ENCODE measurements at regions not wholly inside any gene's neighbourhood (a gene's known extent, or its start where the extent isn't known, plus 50 kb on each side); places are given as distances from the start of the nearest gene placed in this dataset.

DNA sequence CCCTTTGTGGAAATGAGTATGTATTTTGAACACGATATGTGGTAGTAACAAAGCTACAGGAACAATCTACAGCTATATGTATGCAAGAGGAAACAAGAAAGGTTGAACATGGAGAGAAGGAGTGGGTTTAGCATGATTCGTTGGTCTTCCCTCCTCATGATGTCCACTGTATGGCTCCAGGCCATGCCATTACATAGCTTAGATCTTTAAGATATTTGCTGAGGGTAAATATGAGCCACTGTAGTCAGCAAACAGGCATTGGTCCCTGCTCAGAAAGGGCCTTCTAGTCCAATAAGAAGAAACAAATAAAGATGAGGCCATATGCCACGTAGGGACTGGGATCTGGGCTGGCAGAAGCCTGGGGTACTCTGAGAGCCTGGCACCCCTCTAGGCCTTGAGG is 543.2 kb upstream of the SGCD start:
- DNase-seq (no peak), FAIRE-seq (no peak)
- no peaks in the 10 kb centered on the region for H3K4me1 ChIP-seq (ENCODE audit: control insufficient read depth in 2 of 3, insufficient read depth in 2 of 3, low read depth in 1 of 3, low read length in 3 of 3)
- H3K27ac ChIP-seq (ENCODE audit: low read depth in 2 of 2, low read length in 2 of 2): no peak overlapping the region
- TF ChIP-seq, protein P1, sequence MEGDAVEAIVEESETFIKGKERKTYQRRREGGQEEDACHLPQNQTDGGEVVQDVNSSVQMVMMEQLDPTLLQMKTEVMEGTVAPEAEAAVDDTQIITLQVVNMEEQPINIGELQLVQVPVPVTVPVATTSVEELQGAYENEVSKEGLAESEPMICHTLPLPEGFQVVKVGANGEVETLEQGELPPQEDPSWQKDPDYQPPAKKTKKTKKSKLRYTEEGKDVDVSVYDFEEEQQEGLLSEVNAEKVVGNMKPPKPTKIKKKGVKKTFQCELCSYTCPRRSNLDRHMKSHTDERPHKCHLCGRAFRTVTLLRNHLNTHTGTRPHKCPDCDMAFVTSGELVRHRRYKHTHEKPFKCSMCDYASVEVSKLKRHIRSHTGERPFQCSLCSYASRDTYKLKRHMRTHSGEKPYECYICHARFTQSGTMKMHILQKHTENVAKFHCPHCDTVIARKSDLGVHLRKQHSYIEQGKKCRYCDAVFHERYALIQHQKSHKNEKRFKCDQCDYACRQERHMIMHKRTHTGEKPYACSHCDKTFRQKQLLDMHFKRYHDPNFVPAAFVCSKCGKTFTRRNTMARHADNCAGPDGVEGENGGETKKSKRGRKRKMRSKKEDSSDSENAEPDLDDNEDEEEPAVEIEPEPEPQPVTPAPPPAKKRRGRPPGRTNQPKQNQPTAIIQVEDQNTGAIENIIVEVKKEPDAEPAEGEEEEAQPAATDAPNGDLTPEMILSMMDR (IDR thresholded peaks at IDR 0.05; ENCODE audit: borderline replicate concordance, extremely low read depth, insufficient read depth): no peak
- no peak overlapping the region for H3K4me3 ChIP-seq (ENCODE audit: low read length in 3 of 3)
- H3K27me3 ChIP-seq (ENCODE audit: control insufficient read depth, insufficient read depth, low read length): no peaks in the 10 kb centered on the region
- H3K36me3 ChIP-seq (ENCODE audit: control insufficient read depth in 2 of 3, insufficient read depth in 3 of 3, low read length in 3 of 3): no peaks in the 10 kb centered on the region
- intact Hi-C loops (cut with DNase I): no loop called here
- peaks cover 0 to 3% (median 0%) of the 10 kb centered on the region in 3 donors for H3K9me3 ChIP-seq (ENCODE audit: control insufficient read depth in 2 of 3, insufficient read depth in 1 of 3, low read length in 3 of 3)
- H3K9ac ChIP-seq (ENCODE audit: low read length in 3 of 3): no peak overlapping the region

DNA sequence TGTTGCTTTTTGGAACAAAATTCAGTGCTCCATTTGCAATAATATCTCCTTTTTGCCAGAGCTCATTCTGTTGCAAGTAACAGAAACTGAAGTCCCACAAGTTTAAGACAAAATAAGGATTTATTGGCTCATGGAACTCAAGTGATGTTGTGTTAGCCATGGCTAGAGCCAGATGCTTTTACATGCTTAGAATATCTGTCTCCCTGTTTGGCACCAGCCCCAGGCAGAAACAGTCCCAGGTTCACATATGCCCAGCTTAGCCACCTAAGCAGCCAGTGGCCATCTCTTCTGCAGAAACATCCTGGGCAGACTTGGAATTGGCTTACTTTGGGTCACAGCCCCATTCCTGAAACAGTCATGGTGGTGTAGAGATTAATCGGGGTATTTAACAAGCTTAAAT is 540.9 kb upstream of the SGCD start:
- no peak overlapping the region for H3K4me3 ChIP-seq (ENCODE audit: low read length in 3 of 3)
- TF ChIP-seq, protein P1 (IDR thresholded peaks at IDR 0.05; ENCODE audit: borderline replicate concordance, extremely low read depth, insufficient read depth): no peak
- no peaks in the 10 kb centered on the region for H3K9me3 ChIP-seq (ENCODE audit: control insufficient read depth in 2 of 3, insufficient read depth in 1 of 3, low read length in 3 of 3)
- H3K27me3 ChIP-seq (ENCODE audit: control insufficient read depth, insufficient read depth, low read length): no peaks in the 10 kb centered on the region
- no peaks in the 10 kb centered on the region for H3K4me1 ChIP-seq (ENCODE audit: control insufficient read depth in 2 of 3, insufficient read depth in 2 of 3, low read depth in 1 of 3, low read length in 3 of 3)
- no peaks in the 10 kb centered on the region for H3K36me3 ChIP-seq (ENCODE audit: control insufficient read depth in 2 of 3, insufficient read depth in 3 of 3, low read length in 3 of 3)
- no peak for FAIRE-seq
- no peak for DNase-seq
- H3K27ac ChIP-seq (ENCODE audit: low read depth in 2 of 2, low read length in 2 of 2): no peak overlapping the region
- intact Hi-C loops (cut with DNase I): no loop called here
- H3K9ac ChIP-seq (ENCODE audit: low read length in 3 of 3): no peak overlapping the region

- H3K9me3 ChIP-seq (ENCODE audit: control insufficient read depth in 2 of 3, insufficient read depth in 1 of 3, low read length in 3 of 3): peaks cover 0 to 9% (median 7%) of the 10 kb centered on the region in 3 donors
- TF ChIP-seq, protein P1 (IDR thresholded peaks at IDR 0.05; ENCODE audit: borderline replicate concordance, extremely low read depth, insufficient read depth): no peak
- FAIRE-seq (no peak), DNase-seq (no peak)
- intact Hi-C loops (cut with DNase I): no loop called here
- no peak overlapping the region for H3K9ac ChIP-seq (ENCODE audit: low read length in 3 of 3)
- H3K36me3 ChIP-seq (ENCODE audit: control insufficient read depth in 2 of 3, insufficient read depth in 3 of 3, low read length in 3 of 3): no peaks in the 10 kb centered on the region
- H3K27me3 ChIP-seq (ENCODE audit: control insufficient read depth, insufficient read depth, low read length): no peaks in the 10 kb centered on the region
- H3K27ac ChIP-seq (ENCODE audit: low read depth in 2 of 2, low read length in 2 of 2): no peak overlapping the region
- no peaks in the 10 kb centered on the region for H3K4me1 ChIP-seq (ENCODE audit: control insufficient read depth in 2 of 3, insufficient read depth in 2 of 3, low read depth in 1 of 3, low read length in 3 of 3)
- H3K4me3 ChIP-seq (ENCODE audit: low read length in 3 of 3): no peak overlapping the region
Observed at GRCh38 chr5:155792873-155793272, 534.1 kb upstream of the SGCD start.

DNA sequence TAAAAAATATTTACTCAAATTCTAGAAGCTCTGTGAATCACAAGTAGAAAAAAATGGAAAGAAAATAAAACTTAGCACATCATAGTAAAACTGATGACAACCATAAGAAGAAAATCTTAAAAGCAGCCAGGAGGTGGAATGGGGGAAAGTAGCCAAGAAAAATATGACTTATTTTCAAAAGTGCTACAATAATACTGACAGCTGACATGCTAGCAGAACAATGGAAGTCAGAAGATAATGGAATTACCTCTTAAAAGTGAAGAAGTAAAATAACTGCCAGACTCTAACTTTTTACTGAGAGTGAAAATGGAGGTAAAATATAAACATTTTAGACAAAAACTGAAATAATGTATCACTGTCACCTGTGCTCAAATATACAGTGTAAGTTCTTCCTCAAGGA is 532.2 kb upstream of the SGCD start:
- Histone ChIP-seq H3K4me1 (ENCODE audit: control insufficient read depth in 2 of 3, insufficient read depth in 2 of 3, low read depth in 1 of 3, low read length in 3 of 3) (no peaks in the 10 kb centered on the region), H3K4me3 (ENCODE audit: low read length in 3 of 3) (no peak overlapping the region), H3K9ac (ENCODE audit: low read length in 3 of 3) (no peak overlapping the region), H3K9me3 (ENCODE audit: control insufficient read depth in 2 of 3, insufficient read depth in 1 of 3, low read length in 3 of 3) (peaks cover 0 to 9% (median 7%) of the 10 kb centered on the region in 3 donors), H3K27ac (ENCODE audit: low read depth in 2 of 2, low read length in 2 of 2) (no peak overlapping the region), H3K27me3 (ENCODE audit: control insufficient read depth, insufficient read depth, low read length) (no peaks in the 10 kb centered on the region), H3K36me3 (ENCODE audit: control insufficient read depth in 2 of 3, insufficient read depth in 3 of 3, low read length in 3 of 3) (no peaks in the 10 kb centered on the region)
- DNase-seq (no peak), FAIRE-seq (no peak)
- intact Hi-C loops (cut with DNase I): no loop called here
- TF ChIP-seq, protein P1 (IDR thresholded peaks at IDR 0.05; ENCODE audit: borderline replicate concordance, extremely low read depth, insufficient read depth): no peak

All from kidney (tissue), 13 donors.